A673 (cell line): ENCODE measurements at regions not wholly inside any gene's neighbourhood (a gene's known extent, or its start where the extent isn't known, plus 50 kb on each side); places are given as distances from the start of the nearest gene placed in this dataset.

ENCODE experiments used
- BruUV-seq: library from RNA; stranded (reverse); fragments of 400-500 nt; replicated peaks from 2 replicates; lab custom pipeline; 2021; lab: Mats Ljungman, UMichigan
- CTCF ChIA-PET: fragments of 300-600 bp; sonication (Branson Sonifier 250); formaldehyde crosslinking; loops from one replicate; lab custom pipeline; 2022; ENCODE audit warnings: antibody characterized with exemption; lab: Charles Lee
- POLR2A ChIA-PET: fragments of 300-600 bp; sonication (Branson Sonifier 250); formaldehyde crosslinking; loops from one replicate; lab custom pipeline; 2022; ENCODE audit warnings: antibody characterized with exemption; ENCODE audit not compliant: low non-redundant PET; lab: Charles Lee
- DNase-seq: peaks from one replicate; pipeline ENCODE4 v3.0.0-alpha.2; 2015; ENCODE audit warnings: low spot score
- H3K27ac ChIP-seq: fragments of 200-600 bp; sonication (generic); 2 replicates; pipeline ENCODE4 v1.5.1; 2016; ENCODE audit warnings: mixed run types, low read depth, mild to moderate bottlenecking, mixed read lengths, antibody characterized with exemption, low read length; ENCODE audit not compliant: poor library complexity, severe bottlenecking
- H3K27me3 ChIP-seq: fragments of 200-600 bp; sonication (generic); replicated peaks from 2 replicates; pipeline ENCODE4 v1.6.1; 2017; ENCODE audit warnings: mixed run types, low read depth, mild to moderate bottlenecking, mixed read lengths, antibody characterized with exemption, low read length; ENCODE audit not compliant: insufficient read depth, poor library complexity
- H3K36me3 ChIP-seq: fragments of 200-600 bp; sonication (generic); 2 replicates; pipeline ENCODE4 v1.6.1; 2016; ENCODE audit warnings: mixed run types, mild to moderate bottlenecking, mixed read lengths, antibody characterized with exemption, low read length; ENCODE audit not compliant: insufficient read depth, poor library complexity, severe bottlenecking
- H3K4me1 ChIP-seq: fragments of 200-600 bp; sonication (generic); 2 replicates; pipeline ENCODE4 v1.6.1; 2017; ENCODE audit warnings: mixed run types, mild to moderate bottlenecking, mixed read lengths, antibody characterized with exemption, low read length; ENCODE audit not compliant: insufficient read depth, poor library complexity, severe bottlenecking
- H3K4me3 ChIP-seq: fragments of 200-600 bp; sonication (generic); 2 replicates; pipeline ENCODE4 v1.5.1; 2016; ENCODE audit warnings: low read depth, mixed run types, mild to moderate bottlenecking, mixed read lengths, low read length; ENCODE audit not compliant: poor library complexity, severe bottlenecking
- H3K9me3 ChIP-seq: fragments of 200-600 bp; sonication (generic); 2 replicates; pipeline ENCODE4 v1.6.1; 2016; ENCODE audit warnings: mixed run types, low read depth, mild to moderate bottlenecking, mixed read lengths, antibody characterized with exemption, low read length; ENCODE audit not compliant: poor library complexity, severe bottlenecking
- CTCF ChIP-seq: fragments of 300-800, 200-600 bp; sonication (generic); conservative IDR thresholded peaks from 2 replicates; pipeline ENCODE4 v1.5.1; 2017; ENCODE audit warnings: low read depth, mild to moderate bottlenecking, antibody characterized with exemption, low read length, moderate library complexity, mixed read lengths
- EZH2 ChIP-seq: fragments of 200-600 bp; sonication (generic); IDR thresholded peaks from 2 replicates; pipeline ENCODE4 v1.6.1; 2017; ENCODE audit warnings: borderline replicate concordance, low read depth, mild to moderate bottlenecking, mixed read lengths, antibody characterized with exemption, low read length; ENCODE audit not compliant: poor library complexity, severe bottlenecking
- intact Hi-C: fragments of 100-400 bp; cut with micrococcal nuclease; formaldehyde crosslinking; loops from one replicate; pipeline ENCODE4 v1.10.0; 2022; ENCODE audit not compliant: unreplicated experiment

DNA sequence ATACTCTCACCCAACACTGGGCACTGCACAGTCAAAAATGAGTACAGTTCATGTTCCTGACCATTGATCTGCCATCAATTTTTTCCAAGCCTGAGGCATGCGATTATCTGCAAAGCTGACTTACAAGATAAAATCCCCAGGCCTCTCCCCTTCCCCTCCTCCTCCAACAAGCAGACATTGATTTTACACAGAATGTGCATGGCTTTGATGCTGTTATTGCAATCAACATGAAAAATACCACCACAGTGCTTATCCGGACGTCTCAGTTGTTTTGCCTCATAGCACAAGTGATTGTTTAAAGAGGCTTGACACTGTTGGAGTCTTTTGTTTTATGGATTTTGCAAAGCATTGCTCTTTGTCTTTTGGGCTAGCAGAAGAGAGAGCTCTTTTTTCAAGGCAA is 163.8 kb downstream of the TOX3 start:
- H3K9me3 ChIP-seq: no peaks in the 10 kb centered on the region
- no TSS peak for BruUV-seq
- ChIA-PET POLR2A (no interaction called here), CTCF (no interaction called here)
- H3K4me3 ChIP-seq: no peak overlapping the region
- intact Hi-C loops: no loop called here
- TF ChIP-seq CTCF (no peak), EZH2 (no peak)
- no peaks in the 10 kb centered on the region for H3K36me3 ChIP-seq
- H3K4me1 ChIP-seq: no peaks in the 10 kb centered on the region
- DNase-seq: no peak
- H3K27ac ChIP-seq: no peak overlapping the region
- peaks cover 10% of the 10 kb centered on the region for H3K27me3 ChIP-seq

DNA sequence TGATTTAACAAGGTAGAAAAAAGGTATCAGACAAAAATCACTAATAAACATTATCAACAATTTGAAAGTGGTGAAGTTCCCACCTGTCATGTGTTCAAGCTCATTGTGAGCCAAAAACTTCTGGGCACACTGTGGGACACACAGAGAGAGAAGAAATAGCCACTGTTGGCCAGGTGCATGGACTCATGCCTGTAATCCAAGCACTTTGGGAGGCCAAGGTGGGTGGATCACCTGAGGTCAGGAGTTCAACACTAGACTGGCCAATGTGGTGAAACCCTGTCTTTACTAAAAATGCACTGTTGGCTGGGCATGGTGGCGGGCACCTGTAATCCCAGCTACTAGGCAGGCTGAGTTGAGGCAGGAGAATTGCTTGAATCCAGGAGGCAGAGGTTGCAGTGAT is 167.4 kb downstream of the TOX3 start:
- ChIA-PET POLR2A (no interaction called here), CTCF (no interaction called here)
- H3K9me3 ChIP-seq: no peaks in the 10 kb centered on the region
- no peaks in the 10 kb centered on the region for H3K4me1 ChIP-seq
- H3K4me3 ChIP-seq: no peak overlapping the region
- intact Hi-C loops: no loop called here
- H3K36me3 ChIP-seq: no peaks in the 10 kb centered on the region
- DNase-seq: no peak
- H3K27me3 ChIP-seq: no peaks in the 10 kb centered on the region
- BruUV-seq: no TSS peak
- TF ChIP-seq EZH2 (no peak), CTCF (no peak)
- H3K27ac ChIP-seq: no peak overlapping the region

DNA sequence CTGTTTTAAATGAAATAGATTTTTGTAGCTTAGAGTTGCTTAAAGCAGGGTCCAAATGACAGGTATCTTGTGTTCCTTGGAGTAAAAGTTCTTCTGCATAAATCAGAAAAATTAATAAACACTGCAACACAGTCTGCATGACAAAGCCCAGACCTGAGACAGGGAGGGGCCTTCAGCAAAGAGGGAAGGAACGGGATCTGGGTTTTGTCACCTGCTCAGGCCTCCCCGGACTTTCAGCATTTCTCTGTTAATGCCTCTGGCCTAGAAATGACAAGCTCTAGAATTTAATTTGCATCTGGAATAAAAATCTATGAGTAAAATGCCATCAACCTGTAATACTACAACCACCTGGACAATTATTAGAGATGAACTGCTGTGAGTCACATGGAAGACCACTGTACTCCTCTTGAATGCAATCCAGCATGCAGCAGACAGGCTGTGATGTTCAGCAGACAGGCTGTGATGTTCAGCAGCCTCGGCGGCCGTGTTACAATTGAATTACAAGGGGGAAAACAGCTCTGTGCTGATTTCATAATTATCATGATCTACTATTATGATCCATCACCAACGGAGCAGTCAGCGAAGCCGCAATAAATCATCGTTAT is 170.2 kb downstream of the TOX3 start:
- Histone ChIP-seq H3K27ac (no peak overlapping the region), H3K36me3 (no peaks in the 10 kb centered on the region), H3K27me3 (no peaks in the 10 kb centered on the region), H3K4me3 (no peak overlapping the region), H3K4me1 (no peaks in the 10 kb centered on the region), H3K9me3 (no peaks in the 10 kb centered on the region)
- TF ChIP-seq EZH2 (no peak), CTCF (no peak)
- intact Hi-C loops: no loop called here
- POLR2A ChIA-PET: interaction anchor here (0.5 kb wide), 1 partner anchor 1796 kb away, joined by 3 read pairs; no protein-coding TSS in a partner anchor
- BruUV-seq: no TSS peak
- CTCF ChIA-PET: no interaction called here
- DNase-seq: no peak
